Panc1 (cell line): ENCODE measurements at regions not wholly inside any gene's neighbourhood (a gene's known extent, or its start where the extent isn't known, plus 50 kb on each side); places are given as distances from the start of the nearest gene placed in this dataset.

Source experiments
- ATAC-seq: fragments of 200-7000 bp; cut with Tn5 transposase; 2 replicates; pipeline ENCODE4 v1.9.1; 2020; ENCODE audit warnings: mild to moderate bottlenecking, moderate library complexity
- BruUV-seq: library from RNA; stranded (reverse); fragments of 400-500 nt; replicated peaks from 2 replicates; lab custom pipeline; 2021; lab: Mats Ljungman, UMichigan
- CTCF ChIA-PET: fragments of 300-600 bp; sonication (Branson Sonifier 250); formaldehyde crosslinking; loops from one replicate; lab custom pipeline; 2022; ENCODE audit warnings: antibody characterized with exemption; lab: Charles Lee
- POLR2A ChIA-PET: fragments of 300-600 bp; sonication (Branson Sonifier 250); formaldehyde crosslinking; loops from one replicate; lab custom pipeline; 2022; ENCODE audit warnings: antibody characterized with exemption; lab: Charles Lee
- DNase-seq: peaks from one replicate; pipeline ENCODE4 v3.0.0-alpha.2; 2010; ENCODE audit warnings: low read depth, low spot score
- H3K27ac ChIP-seq: 2 replicates; pipeline ENCODE4 v1.5.1; 2011; ENCODE audit warnings: mild to moderate bottlenecking, low read length, inconsistent platforms
- H3K27me3 ChIP-seq: fragments of 200-500 bp; sonication (Bioruptor generic); 2 replicates; pipeline ENCODE4 v1.6.0; 2014; ENCODE audit warnings: low read length, inconsistent platforms; ENCODE audit not compliant: control insufficient read depth, insufficient read depth
- H3K36me3 ChIP-seq: fragments of 200-500 bp; sonication (Bioruptor generic); 2 replicates; pipeline ENCODE4 v1.5.1; 2014; ENCODE audit warnings: inconsistent platforms, mild to moderate bottlenecking, low read length, moderate library complexity; ENCODE audit not compliant: control insufficient read depth, insufficient read depth
- H3K4me1 ChIP-seq: 2 replicates; pipeline ENCODE4 v1.5.1; 2011; ENCODE audit warnings: inconsistent platforms, mild to moderate bottlenecking, low read length, moderate library complexity; ENCODE audit not compliant: control insufficient read depth, insufficient read depth
- H3K4me3 ChIP-seq, 2 experiments: 2 replicates each; pipeline ENCODE4 v1.5.1; 2011 to 2012; ENCODE audit warnings: low read depth in 2 of 2, low read length in 2 of 2, mild to moderate bottlenecking in 2 of 2, inconsistent platforms in 1 of 2, moderate library complexity in 1 of 2
- H3K9me3 ChIP-seq: fragments of 200-500 bp; sonication (Bioruptor generic); 2 replicates; pipeline ENCODE4 v1.5.1; 2014; ENCODE audit warnings: low read depth, mild to moderate bottlenecking, inconsistent platforms, low read length, moderate library complexity; ENCODE audit not compliant: control insufficient read depth, insufficient read depth
- CTCF ChIP-seq: fragments of 450-650 bp; IDR thresholded peaks from 2 replicates; pipeline ENCODE4 v1.5.1; 2017; ENCODE audit warnings: mild to moderate bottlenecking
- POLR2AphosphoS5 ChIP-seq: IDR thresholded peaks from 2 replicates; pipeline ENCODE4 v1.6.1; 2012; ENCODE audit warnings: mild to moderate bottlenecking, low read depth, low read length, moderate library complexity
- REST ChIP-seq, 2 experiments: IDR thresholded peaks; 2 replicates each; pipeline ENCODE4 v1.6.1; 2011 to 2012; ENCODE audit warnings: low read depth in 2 of 2, control low read depth in 1 of 2, low read length in 1 of 2, mild to moderate bottlenecking in 1 of 2, moderate library complexity in 1 of 2; ENCODE audit not compliant: insufficient read depth in 1 of 2
- SIN3A ChIP-seq: IDR thresholded peaks from 2 replicates; pipeline ENCODE4 v1.6.1; 2012; ENCODE audit warnings: low read depth, mild to moderate bottlenecking, low read length, moderate library complexity, borderline replicate concordance; ENCODE audit not compliant: insufficient read depth
- TCF7L2 ChIP-seq: IDR thresholded peaks from 2 replicates; pipeline ENCODE4 v1.6.1; 2011; ENCODE audit warnings: mild to moderate bottlenecking, low read depth, low read length, inconsistent platforms
- in situ Hi-C: cut with HindIII; loops from 2 replicates; pipeline ENCODE4 v1.10.0; 2016; ENCODE audit warnings: low sequenced_read_pairs, low pct_unique_long_range_greater_than_20kb
- intact Hi-C: fragments of 100-400 bp; cut with micrococcal nuclease; formaldehyde crosslinking; loops from one replicate; pipeline ENCODE4 v1.10.0; 2022; ENCODE audit not compliant: unreplicated experiment

- intact Hi-C loops, result no loop called here
- CTCF ChIA-PET, result no interaction called here
Observed at GRCh38 chr9:95696701-95697100, 178.8 kb upstream of the ERCC6L2 start.

DNA sequence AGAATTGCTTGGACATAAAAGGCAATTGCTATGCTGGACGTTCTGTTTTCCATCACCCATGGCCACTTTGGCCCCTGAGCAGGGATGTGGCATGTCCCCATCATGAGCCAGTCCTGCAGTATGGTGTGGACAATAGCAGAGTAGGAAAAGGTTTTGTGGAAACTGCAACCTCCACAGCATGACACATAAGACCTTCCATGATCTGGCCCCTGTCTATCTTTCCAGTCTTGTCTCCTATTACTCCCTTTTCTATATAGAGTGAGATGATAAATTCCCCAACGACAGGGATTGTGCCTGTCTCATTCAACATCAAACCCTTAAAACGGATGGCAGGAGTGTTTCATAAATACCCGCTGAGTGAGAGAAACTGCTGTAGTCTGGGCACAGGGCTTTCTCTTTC lies 174.7 kb upstream of the PTCH1 start:
- CTCF ChIA-PET, result no interaction called here
- no TSS peak for BruUV-seq

More at GRCh38 chr9:95696701-95697100, 178.8 kb upstream of the ERCC6L2 start:
- H3K4me1 ChIP-seq, result no peaks in the 10 kb centered on the region
- no TSS peak for BruUV-seq
- H3K36me3 ChIP-seq, result no peaks in the 10 kb centered on the region
- no peak overlapping the region for H3K27ac ChIP-seq
- DNase-seq (no peak), ATAC-seq (no peak)
- in situ Hi-C loops, result no loop called here
- TF ChIP-seq TCF7L2 (no peak), POLR2AphosphoS5 (no peak), REST (IDR thresholded peaks at IDR 0.05; ENCODE audit: insufficient read depth in 1 of 2, low read depth in 2 of 2, low read length in 1 of 2) (no peak), CTCF (no peak), SIN3A (no peak)
- no peaks in the 10 kb centered on the region; the same call in 1 of the 2 replicates for H3K27me3 ChIP-seq
- no peaks in the 10 kb centered on the region for H3K9me3 ChIP-seq
- POLR2A ChIA-PET, result no interaction called here
- no peak overlapping the region for H3K4me3 ChIP-seq

More for the DNA sequence above, 174.7 kb upstream of the PTCH1 start:
- POLR2A ChIA-PET, result no interaction called here
- no peaks in the 10 kb centered on the region for H3K4me1 ChIP-seq
- TF ChIP-seq CTCF (no peak), TCF7L2 (no peak), REST (IDR thresholded peaks at IDR 0.05; ENCODE audit: insufficient read depth in 1 of 2, low read depth in 2 of 2, low read length in 1 of 2) (no peak), SIN3A (no peak), POLR2AphosphoS5 (no peak)
- in situ Hi-C loops, result no loop called here
- no peaks in the 10 kb centered on the region for H3K36me3 ChIP-seq
- H3K27me3 ChIP-seq, result no peaks in the 10 kb centered on the region; the same call in 1 of the 2 replicates
- no peak overlapping the region for H3K27ac ChIP-seq
- ATAC-seq, result no peak
- intact Hi-C loops, result no loop called here
- no peak overlapping the region for H3K4me3 ChIP-seq
- no peaks in the 10 kb centered on the region for H3K9me3 ChIP-seq
- no peak for DNase-seq
